ENCODE measurements at regions not wholly inside any gene's neighbourhood (a gene's known extent, or its start where the extent isn't known, plus 50 kb on each side); places are given as distances from the start of the nearest gene placed in this dataset.

- no peak overlapping the region for H3K27ac ChIP-seq (ENCODE audit: low read depth, low read length)
- 91 to 94% methylated on average over 3 to 5 of the region's 5 CpGs for WGBS, 2 experiments (ENCODE audit: insufficient coverage in 1 of 2, insufficient read length in 1 of 2)
- H3K27me3 Mint-ChIP-seq (ENCODE audit: insufficient read depth), result no peaks in the 10 kb centered on the region
- H3K36me3 Mint-ChIP-seq (ENCODE audit: low read depth), result no peaks in the 10 kb centered on the region
- no peaks in the 10 kb centered on the region for H3K27me3 ChIP-seq (ENCODE audit: control insufficient read depth, insufficient read depth, low read length, poor library complexity, severe bottlenecking)
- no peak overlapping the region for H3K9ac ChIP-seq (ENCODE audit: extremely low read depth, low read length, poor library complexity, severe bottlenecking)
- peaks cover 6% of the 10 kb centered on the region for H3K9me3 Mint-ChIP-seq
- peaks cover 10% of the 10 kb centered on the region for H3K4me1 Mint-ChIP-seq
- H3K4me3 ChIP-seq (ENCODE audit: low read length), result no peak overlapping the region
- no peaks in the 10 kb centered on the region for H3K9me3 ChIP-seq (ENCODE audit: control insufficient read depth, low read length)
- H3K4me1 ChIP-seq (ENCODE audit: control insufficient read depth, insufficient read depth, low read length), result peaks cover 8% of the 10 kb centered on the region
- TF ChIP-seq, protein P1, sequence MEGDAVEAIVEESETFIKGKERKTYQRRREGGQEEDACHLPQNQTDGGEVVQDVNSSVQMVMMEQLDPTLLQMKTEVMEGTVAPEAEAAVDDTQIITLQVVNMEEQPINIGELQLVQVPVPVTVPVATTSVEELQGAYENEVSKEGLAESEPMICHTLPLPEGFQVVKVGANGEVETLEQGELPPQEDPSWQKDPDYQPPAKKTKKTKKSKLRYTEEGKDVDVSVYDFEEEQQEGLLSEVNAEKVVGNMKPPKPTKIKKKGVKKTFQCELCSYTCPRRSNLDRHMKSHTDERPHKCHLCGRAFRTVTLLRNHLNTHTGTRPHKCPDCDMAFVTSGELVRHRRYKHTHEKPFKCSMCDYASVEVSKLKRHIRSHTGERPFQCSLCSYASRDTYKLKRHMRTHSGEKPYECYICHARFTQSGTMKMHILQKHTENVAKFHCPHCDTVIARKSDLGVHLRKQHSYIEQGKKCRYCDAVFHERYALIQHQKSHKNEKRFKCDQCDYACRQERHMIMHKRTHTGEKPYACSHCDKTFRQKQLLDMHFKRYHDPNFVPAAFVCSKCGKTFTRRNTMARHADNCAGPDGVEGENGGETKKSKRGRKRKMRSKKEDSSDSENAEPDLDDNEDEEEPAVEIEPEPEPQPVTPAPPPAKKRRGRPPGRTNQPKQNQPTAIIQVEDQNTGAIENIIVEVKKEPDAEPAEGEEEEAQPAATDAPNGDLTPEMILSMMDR (conservative IDR thresholded peaks at IDR 0.05), result no peak
- H3K4me3 Mint-ChIP-seq, result no peak overlapping the region
- H3K27ac Mint-ChIP-seq, result no peak overlapping the region
- no peak for DNase-seq
- no peaks in the 10 kb centered on the region for H3K36me3 ChIP-seq (ENCODE audit: control insufficient read depth, insufficient read depth, low read length)
Measured at GRCh38 chr21:43338951-43339350, 88.0 kb downstream of the SIK1 start.

GRCh38 chr21:43337901-43338655, 88.9 kb downstream of the SIK1 start:
- H3K27me3 ChIP-seq (ENCODE audit: control insufficient read depth, insufficient read depth, low read length, poor library complexity, severe bottlenecking), result no peaks in the 10 kb centered on the region
- H3K9ac ChIP-seq (ENCODE audit: extremely low read depth, low read length, poor library complexity, severe bottlenecking), result no peak overlapping the region
- H3K36me3 ChIP-seq (ENCODE audit: control insufficient read depth, insufficient read depth, low read length), result no peaks in the 10 kb centered on the region
- peaks cover 10% of the 10 kb centered on the region for H3K4me1 ChIP-seq (ENCODE audit: control insufficient read depth, insufficient read depth, low read length)
- peaks cover 15% of the 10 kb centered on the region for H3K4me1 Mint-ChIP-seq
- no peaks in the 10 kb centered on the region for H3K9me3 ChIP-seq (ENCODE audit: control insufficient read depth, low read length)
- H3K4me3 Mint-ChIP-seq, result no peak overlapping the region
- TF ChIP-seq, protein P1 (conservative IDR thresholded peaks at IDR 0.05), result no peak
- H3K27ac ChIP-seq (ENCODE audit: low read depth, low read length), result no peak overlapping the region
- H3K9me3 Mint-ChIP-seq, result peaks cover 6% of the 10 kb centered on the region
- no peak overlapping the region for H3K4me3 ChIP-seq (ENCODE audit: low read length)
- H3K36me3 Mint-ChIP-seq (ENCODE audit: low read depth), result no peaks in the 10 kb centered on the region
- WGBS, 2 experiments (ENCODE audit: insufficient coverage in 1 of 2, insufficient read length in 1 of 2), result 89 to 94% methylated on average over 13 to 18 of the region's 18 CpGs
- DNase-seq, result no peak
- H3K27me3 Mint-ChIP-seq (ENCODE audit: insufficient read depth), result no peaks in the 10 kb centered on the region
- H3K27ac Mint-ChIP-seq, result no peak overlapping the region

- no peak overlapping the region for H3K4me3 ChIP-seq (ENCODE audit: low read length)
- 91 to 95% methylated on average over 5 to 10 of the region's 10 CpGs for WGBS, 2 experiments (ENCODE audit: insufficient coverage in 1 of 2, insufficient read length in 1 of 2)
Measured at GRCh38 chr21:43335119-43335518, 91.8 kb downstream of the SIK1 start.

More at GRCh38 chr21:43335119-43335518, 91.8 kb downstream of the SIK1 start:
- Histone ChIP-seq H3K9ac (ENCODE audit: extremely low read depth, low read length, poor library complexity, severe bottlenecking) (no peak overlapping the region), H3K4me1 (ENCODE audit: control insufficient read depth, insufficient read depth, low read length) (peaks cover 12% of the 10 kb centered on the region), H3K27me3 (ENCODE audit: control insufficient read depth, insufficient read depth, low read length, poor library complexity, severe bottlenecking) (no peaks in the 10 kb centered on the region), H3K9me3 (ENCODE audit: control insufficient read depth, low read length) (no peaks in the 10 kb centered on the region), H3K27ac (ENCODE audit: low read depth, low read length) (no peak overlapping the region), H3K36me3 (ENCODE audit: control insufficient read depth, insufficient read depth, low read length) (no peaks in the 10 kb centered on the region)
- H3K4me1 Mint-ChIP-seq, result peaks cover 16% of the 10 kb centered on the region
- no peak for DNase-seq
- no peak overlapping the region for H3K4me3 Mint-ChIP-seq
- TF ChIP-seq, protein P1 (conservative IDR thresholded peaks at IDR 0.05), result no peak
- H3K9me3 Mint-ChIP-seq, result peaks cover 6% of the 10 kb centered on the region
- H3K27ac Mint-ChIP-seq, result no peak overlapping the region
- no peaks in the 10 kb centered on the region for H3K27me3 Mint-ChIP-seq (ENCODE audit: insufficient read depth)
- no peaks in the 10 kb centered on the region for H3K36me3 Mint-ChIP-seq (ENCODE audit: low read depth)
